ENCODE measurements at regions not wholly inside any gene's neighbourhood (a gene's known extent, or its start where the extent isn't known, plus 50 kb on each side); places are given as distances from the start of the nearest gene placed in this dataset.
"Not testable (repeated sequence)": the region's sequence is repeated elsewhere in the genome, so short reads cannot be mapped to it uniquely, and the experiment has no call there.

DNA sequence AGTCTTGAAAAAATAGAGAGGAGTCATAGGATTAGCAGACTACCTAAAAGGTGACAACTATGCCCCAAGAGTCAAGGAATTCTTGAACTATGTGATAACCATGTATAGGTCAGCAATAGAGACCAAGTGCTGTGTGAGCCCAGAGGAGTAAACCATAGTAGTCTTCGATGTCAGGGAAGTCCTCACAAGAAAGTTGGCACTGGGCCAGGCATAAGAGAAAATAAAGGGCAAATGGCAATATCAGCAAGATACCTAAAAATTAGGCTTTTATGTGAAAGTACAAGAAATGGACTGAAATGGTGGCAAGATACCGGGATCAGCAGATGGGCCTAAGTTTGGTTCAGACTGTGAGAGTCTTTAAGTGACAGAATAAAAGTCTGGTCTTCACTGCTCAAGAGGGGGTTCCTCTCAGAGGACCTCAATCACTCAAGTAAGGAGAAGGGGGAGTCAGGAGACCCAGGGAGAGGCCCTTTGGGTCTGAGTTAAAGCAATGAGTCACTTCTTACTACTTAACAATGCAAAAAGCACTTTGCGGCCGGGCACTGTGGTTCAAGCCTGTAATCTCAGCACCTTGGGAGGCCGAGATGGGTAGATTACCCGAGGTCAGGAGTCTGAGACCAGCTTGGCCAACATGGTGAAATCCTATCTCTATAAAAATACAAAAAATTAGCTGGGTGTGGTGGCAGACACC lies 95.0 kb downstream of the TEX35 start:
- DNase-seq: peak; percentile 12

DNA sequence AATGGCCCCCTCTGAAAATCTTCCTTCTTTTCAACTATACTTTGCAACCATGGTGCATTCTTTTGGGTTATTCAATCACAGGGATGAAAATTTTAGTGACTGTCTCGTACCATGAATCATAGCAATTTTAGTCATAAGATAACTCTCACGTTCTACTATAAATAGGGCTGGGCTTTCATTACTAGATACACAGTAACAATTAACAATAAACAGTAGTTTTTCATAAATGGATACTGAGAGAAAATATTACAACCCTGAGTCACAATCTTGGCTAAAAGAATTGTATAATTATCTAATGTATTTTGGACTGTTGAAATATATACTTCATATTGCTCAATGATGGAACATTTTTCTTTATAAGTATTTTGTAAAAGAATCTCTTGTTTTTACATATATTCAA lies 96.1 kb downstream of the TEX35 start:
- no peak for DNase-seq

GRCh38 chr1:178610690-178611410 lies 97.9 kb downstream of the TEX35 start:
- not testable (repeated sequence) for DNase-seq

DNA sequence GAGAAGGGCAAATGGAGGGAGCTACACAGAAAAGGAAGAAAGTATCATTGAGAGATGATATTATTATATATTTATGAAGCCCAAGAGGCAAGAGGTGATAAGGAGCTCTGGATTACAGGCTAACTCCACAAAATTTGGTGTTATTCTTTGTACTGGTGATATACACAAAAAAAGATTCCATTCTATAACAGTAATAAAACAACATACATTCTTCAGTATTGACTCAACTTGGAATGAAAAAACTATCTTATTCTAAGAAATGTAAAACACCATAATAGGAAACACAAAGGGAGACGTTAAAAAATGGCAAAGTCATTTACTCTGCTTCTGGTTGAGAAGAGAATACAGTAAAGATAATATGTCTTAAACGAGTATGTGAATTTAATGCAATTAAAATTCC lies 99.4 kb downstream of the TEX35 start:
- DNase-seq: no peak

DNA sequence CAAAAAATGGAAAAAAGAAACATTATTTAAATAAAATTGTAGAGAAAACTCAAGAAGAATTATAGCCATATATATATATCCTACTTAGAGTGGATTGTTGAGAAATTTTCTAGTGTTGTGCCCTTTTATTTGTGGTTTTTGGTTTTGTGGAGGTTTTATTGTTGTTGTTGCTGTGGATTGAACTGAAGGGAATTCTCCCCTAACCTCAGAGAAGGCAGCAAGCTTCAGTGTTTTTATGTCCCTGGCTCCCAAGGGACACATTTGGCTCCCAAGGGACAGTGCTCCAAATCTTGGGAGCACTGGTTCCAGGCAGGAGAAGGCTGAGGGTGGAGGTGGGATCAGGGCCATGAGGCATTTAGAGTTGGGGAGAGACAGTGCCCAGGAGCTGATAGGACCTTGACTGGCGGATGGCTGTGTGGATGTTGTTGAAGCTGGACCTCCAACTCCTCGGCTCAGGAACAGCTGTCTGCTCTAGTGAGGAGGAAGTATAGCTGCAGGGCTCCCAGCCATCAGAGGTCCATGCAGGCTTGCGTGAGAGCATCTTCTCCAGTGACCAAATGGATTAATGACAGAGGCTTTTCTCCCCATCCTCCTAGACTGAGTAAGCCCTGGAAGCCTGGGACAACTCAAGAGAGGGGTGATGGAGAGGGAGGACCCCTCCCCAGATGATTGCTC lies 100.5 kb downstream of the TEX35 start:
- DNase-seq: no peak

GRCh38 chr1:178614286-178614685 lies 101.4 kb downstream of the TEX35 start:
- no peak for DNase-seq

DNA sequence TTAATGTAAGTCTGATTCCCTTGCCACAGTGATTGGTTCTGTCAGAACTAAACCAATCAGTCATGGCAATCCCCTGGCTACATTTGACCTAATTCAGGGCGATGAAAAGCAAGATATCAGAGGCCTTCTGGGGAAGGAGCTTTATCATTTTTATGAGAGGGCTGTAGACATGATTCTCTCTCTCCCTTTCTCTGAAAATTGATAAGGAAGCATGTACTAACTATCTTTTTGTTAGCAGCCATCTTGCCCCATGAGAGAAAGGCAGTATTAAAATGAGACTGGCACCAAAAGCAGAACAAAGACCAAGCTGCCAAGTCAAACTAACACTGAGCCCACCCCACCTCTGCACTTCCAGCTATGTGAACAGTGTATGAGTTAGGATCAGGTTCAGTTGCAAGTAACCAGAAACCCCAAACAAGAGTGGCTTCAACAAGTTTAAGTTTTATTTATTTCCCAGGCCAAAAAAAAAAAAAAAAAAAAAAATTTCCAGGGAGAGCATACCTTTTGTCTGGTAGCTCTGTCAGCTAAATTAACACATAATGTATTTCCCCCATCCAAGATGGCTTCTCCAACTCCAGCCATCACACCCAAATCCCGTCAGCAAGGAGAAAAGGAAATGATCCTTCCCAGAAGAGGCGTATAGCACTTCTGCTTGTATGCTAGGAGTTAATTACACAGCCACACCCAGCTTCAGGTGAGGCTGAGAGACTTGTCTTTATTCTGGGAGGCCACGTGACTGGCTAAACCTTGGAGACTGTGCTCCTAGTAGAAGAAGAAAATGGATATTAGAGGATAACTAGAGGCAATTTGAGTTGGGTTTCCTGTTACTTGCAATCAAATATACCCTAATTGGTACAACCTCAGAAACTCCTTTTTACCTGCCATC lies 105.8 kb upstream of the RALGPS2 start:
- DNase-seq: peak; percentile 3

GRCh38 chr1:178620584-178621475 lies 104.2 kb upstream of the RALGPS2 start:
- no peak for DNase-seq

DNA sequence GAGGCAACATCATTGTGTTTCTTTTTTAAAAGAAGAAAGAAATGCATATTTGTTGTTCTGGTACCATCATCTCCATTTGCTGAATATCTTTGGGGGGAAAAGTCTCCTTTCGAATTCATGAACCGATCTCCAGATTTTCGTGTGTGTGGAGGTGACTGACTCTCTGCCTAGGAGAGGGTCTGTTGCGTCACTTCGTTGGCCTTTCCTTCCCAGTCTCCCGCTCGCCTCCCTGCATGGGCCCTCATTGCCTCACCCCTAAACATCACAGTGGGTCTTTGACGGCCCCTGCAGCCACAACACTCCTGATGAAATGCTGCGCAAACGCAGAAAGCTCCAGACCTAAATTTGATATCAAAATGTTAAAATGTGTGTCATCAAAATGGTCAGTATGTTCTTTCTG lies 103.2 kb upstream of the RALGPS2 start:
- no peak for DNase-seq

DNA sequence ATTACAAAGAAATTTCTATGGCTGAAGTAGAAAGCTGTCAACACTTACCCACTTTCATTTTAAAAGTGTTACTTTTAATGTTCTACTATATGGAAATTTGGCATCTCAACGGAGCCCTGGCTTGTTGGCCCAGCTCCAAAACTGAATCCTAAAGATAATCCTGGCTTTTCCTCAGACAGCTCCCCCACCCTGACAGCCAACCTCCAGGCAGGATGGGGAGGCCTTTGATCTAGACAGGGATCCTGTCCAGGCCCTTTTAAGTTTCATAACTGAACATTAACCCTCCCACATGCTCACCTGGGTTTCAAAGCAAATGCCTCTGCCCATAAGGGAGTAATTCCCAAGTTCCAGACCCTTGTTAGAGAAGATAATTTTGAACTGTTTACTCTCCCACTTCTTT lies 99.3 kb upstream of the RALGPS2 start:
- no peak for DNase-seq

GRCh38 chr1:178627037-178627436 lies 98.0 kb upstream of the RALGPS2 start:
- DNase-seq: no peak

DNA sequence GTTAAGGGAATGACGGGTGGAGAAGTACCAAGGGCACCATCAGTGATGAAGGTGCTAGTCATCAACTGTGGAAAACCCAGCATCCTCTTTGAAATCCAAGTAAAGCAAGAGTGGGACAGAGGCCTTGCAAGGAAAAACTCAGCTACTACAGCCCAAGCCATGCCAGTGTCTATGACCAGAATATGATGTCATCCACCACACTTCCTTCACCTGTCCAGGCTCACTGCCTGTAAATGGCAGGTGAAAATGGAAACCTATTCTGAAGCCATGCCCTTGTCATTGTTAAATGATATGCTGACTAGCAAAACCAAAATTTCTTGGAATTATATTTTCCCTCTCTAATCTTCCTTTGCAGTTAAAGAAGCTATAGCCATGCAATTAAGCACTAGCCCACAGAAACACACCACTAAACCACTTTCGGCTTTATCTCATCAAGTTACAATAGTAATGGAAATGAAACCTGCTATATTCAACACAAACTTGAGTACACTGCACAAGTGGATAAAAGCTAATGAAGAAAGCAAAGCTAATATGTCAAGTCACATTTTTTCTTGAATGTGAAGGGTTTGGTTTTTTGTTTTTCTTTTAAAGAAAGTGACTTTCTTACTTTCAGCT lies 96.3 kb upstream of the RALGPS2 start:
- DNase-seq: no peak

DNA sequence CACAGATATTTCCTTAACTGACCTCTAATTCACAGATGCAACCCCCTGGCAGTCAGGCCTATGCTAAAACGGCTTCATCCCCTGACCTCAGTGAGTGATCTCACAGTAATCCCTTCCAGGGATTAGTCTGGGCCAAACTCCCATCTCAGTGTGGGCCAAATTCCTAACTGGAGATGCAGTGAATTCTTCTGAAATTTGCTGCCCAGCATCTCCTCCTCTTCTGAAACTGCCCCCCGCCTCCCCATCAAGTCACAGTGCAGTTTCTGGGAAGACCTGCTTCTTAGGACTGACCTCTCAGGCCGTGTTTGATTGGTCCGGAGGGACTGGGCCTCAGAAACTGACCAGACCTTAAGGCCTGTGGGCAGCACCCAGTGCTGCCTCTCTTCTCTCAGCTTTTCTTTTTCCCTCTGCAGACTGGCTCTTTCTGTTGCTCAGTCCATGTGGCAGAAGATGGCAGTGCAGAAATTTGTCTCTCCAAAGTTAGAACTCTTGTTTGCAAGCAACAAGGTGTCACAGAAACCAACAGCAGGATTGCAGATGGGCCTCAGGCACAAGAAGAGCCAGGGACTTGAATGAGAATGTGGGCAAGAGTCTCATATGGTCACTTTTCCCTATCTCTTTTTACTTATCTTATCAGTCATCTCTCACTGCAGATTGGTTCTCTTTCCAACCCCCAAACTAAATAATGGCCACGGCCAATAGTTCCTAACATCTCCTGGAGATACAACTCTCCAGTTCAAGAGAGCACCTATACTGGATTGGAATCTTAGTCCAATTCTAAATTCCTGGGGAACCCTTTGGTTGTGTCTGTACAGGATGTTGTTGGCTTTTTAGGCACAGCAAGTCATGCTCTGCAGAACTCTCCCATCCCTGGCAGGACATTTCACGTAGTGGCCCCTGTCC lies 95.5 kb upstream of the RALGPS2 start:
- DNase-seq: no peak

DNA sequence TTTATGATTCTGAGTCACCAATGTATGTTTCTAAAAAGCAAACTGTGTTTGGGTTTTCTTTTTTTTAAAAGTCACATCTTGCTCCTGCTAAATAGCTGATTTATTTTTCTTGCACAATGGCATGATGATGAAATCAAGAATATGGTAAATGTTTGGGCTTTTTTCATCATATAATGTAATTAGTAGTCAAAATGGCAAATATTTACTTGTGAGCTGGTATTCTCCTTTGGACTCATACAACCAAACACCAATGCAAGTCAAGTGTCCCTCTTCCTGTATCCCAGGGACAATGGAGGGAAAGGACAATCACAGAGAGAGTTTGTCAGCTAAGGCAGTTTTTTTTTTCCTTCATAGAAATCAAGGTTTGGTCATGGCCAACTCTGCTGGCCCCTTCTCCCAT lies 94.6 kb upstream of the RALGPS2 start:
- no peak for DNase-seq

DNA sequence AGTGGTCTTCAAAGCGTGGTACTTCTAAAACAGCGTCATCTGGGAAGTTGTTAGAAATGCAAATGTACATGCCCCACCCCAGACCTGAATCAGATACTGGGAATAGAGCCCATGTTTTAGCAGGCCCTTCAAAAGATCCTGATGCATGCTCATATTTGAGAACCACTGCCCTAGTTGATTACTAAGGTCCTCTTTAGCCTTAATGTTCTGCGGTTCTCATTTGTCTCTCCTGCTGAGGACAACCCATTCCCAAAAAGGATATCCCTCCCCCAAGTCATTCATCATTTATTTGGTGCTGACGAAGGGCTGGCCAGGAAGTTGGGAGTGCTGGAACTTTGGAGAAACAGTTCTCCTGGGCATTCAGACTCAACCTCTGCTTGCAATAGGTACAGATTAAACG lies 92.4 kb upstream of the RALGPS2 start:
- no peak for DNase-seq

GRCh38 chr1:178633056-178633455 lies 92.0 kb upstream of the RALGPS2 start:
- DNase-seq: no peak

- DNase-seq: no peak
Observed at GRCh38 chr1:178634445-178634844, 90.6 kb upstream of the RALGPS2 start.

DNA sequence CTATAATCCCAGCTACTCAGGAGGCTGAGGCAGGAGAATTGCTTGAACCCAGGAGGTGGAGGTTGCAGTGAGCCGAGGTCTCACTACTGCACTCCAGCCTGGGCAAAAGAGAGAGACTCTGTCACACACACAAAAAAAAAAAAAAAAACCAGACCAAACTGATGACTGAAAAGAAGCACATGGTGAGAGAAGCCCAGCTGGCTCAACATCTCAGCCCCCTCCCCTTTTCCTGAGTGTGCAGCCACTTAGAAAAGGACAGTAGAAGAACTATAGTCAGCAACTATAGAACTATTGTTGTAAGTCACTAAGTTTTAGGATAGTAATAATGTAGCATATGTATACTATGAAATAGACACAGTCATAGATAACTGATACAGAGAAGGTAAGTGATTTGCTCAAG lies 87.2 kb upstream of the RALGPS2 start:
- DNase-seq: no peak

DNA sequence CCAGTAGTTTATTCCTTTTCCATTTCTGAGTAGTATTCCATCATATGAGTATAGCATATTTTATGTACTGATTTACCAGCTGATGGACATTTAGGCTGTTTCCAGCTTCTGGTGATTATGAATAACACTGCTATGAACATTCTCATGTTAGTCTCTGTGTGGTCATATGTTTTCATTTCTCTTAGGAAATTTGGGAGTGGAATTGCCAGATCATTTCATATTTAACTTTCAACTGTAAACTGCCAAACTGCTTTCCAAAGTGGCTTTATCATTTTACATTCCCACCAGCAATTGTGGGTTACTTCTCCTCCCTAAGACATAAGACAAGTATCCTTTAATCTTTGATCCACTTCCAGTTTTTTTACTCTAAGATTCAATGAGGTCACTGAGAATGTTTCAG lies 85.7 kb upstream of the RALGPS2 start:
- no peak for DNase-seq

DNA sequence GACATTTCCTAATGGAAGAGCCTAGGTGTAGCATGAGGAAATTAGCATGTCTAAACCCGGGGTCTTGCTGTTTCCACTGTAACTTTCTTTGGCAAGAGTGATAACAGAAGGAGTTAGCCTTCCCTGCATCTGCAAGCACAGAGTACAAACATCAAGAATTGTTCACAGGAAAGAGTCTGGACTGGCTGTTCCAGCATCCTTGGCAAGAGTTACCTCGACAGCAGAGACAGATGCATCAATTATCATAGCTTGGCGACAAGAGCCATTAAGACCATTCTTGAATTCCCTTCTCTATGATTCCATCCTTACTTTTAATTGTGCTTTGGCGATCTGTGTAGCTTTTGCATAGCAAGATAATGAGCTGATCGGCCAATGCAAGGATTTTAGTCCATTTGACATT lies 82.8 kb upstream of the RALGPS2 start:
- DNase-seq: no peak

DNA sequence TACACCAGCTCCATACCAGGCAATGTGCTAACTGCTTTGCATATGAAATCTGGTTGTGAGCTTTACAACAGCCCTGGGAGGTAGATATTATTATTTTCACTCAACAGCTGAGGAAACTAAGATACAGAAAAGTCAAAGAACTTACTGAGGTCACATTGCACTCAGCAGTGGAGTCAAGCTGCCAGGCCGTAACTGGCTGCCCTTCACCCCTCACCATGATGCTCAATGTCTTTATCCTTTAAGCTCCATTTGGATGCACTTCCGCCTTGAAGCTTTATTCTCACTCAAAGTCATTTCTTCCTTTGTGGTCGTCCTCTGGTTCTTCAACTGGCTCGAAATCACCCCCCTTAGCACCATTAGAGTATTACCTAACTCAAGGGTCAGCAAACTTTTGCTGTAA lies 81.7 kb upstream of the RALGPS2 start:
- DNase-seq: no peak

Data from hematopoietic multipotent progenitor cell treated with erythropoietin and hydrocortisone succinate and interleukin-3 and kit ligand, for 8 days (in vitro differentiated cells).